Stimulated activated CD8-positive, alpha-beta memory T cell treated with anti-CD3 and anti-CD28 coated beads, Interleukin-7, amount 100 ng/mL, for 24 hours (primary cell): ENCODE measurements at regions not wholly inside any gene's neighbourhood (a gene's known extent, or its start where the extent isn't known, plus 50 kb on each side); places are given as distances from the start of the nearest gene placed in this dataset.
"Not testable (repeated sequence)": the region's sequence is repeated elsewhere in the genome, so short reads cannot be mapped to it uniquely, and the experiment has no call there.

Experiments
- DNase-seq: peaks from one replicate; pipeline ENCODE4 v3.0.0-alpha.2; 2020; ENCODE audit warnings: low read depth

DNA sequence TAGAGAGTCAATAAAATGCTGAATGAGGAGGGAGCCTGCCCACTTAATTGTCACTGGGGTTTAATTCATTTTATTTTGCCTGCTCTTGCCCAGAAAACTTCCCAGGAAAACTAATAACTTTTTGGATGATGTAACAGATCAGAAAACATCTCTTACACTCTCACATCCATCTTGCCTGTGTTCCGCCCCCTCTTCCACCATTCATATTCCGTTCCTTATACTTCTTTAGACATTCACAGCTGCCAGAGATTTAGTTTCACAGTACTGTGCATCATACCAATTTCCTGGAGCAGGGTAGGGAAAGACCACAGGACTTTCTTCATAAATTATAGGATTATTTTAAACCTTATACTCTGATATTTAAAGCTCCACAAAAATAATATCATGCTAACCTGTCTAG is 776.1 kb upstream of the SOX11 start:
- DNase-seq = no peak

DNA sequence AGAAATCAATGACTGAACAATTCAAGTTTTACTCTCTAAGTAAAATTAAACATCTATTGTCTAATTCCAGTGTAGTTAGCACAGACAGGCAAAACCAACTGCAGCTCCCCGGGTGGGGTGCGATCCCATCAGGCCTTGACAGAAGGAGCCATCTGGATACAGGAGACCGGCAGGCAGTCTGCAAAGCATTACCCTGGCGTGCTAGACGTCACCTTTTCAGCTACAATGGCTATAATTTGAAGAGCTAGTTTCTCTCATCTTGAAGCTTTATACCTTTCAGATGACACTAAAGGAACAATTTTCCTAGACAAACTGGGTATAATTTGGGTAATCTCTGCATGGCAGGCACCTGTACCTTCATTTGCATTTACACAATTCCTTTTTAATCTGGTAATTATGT is 761.5 kb upstream of the SOX11 start:
- DNase-seq = no peak

DNA sequence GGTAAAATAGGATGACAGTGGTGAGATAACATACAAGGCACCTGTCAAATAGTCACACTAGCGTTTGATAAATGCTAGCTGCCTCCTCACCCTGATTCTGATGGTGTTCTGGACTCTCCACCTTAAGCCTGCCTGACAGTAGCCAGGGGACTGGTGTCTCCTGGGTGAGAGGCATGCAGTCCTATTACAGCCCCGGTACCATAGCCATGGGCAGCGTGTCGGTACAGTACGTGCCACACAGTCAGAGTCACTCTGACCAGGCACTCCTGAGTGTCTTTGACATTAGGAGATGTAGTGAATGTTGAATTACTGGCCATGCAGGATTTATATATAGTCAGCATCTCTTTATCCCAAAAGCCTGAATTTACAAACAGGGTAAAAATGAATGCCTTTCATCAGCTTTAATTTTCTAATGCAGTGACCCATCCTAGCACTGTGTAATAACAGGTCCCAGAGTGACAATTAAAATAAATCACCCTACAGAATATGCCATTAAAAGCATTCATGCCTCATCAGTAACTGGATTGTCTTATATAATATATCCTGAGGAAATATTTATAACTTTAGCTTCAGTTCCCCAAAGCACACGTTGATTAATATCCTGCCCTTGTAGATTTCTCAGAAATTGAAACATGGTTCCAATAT is 760.3 kb upstream of the SOX11 start:
- no peak for DNase-seq

DNA sequence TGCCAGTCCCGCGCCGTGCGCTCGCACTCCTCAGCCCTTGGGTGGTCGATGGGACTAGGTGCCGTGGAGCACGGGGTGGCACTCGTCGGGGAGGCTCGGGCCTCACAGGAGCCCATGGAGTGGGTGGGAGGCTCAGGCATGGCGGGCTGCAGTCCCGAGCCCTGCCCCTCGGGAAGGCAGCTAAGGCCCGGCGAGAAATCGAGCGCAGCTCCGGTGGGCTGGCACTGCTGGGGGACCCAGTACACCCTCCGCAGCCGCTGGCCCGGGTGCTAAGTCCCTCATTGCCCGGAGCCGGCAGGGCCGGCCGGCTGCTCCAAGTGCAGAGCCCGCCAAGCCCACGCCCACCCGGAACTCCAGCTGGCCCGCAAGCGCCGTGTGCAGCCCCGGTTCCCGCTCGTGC is 756.9 kb upstream of the SOX11 start:
- not testable (repeated sequence) for DNase-seq

DNA sequence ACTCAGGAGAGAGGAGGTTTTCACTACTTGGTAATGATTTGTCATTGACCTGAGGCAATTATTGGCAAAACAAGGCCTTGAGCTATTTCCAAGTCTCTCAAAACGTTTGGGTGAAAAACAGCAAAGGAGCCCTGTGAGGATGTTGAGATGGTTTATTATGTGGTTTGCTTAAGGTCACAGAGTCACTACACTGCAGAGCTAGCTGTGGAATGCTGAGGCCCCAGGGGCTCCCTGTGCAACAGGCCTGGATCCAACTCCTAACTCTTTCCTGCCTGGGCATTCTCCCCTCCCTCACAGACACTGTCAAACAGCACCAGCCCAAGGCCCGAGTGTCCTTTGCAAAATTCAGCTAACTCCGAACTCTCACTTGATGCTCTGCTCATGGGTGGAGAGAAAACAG is 754.6 kb upstream of the SOX11 start:
- no peak for DNase-seq

DNA sequence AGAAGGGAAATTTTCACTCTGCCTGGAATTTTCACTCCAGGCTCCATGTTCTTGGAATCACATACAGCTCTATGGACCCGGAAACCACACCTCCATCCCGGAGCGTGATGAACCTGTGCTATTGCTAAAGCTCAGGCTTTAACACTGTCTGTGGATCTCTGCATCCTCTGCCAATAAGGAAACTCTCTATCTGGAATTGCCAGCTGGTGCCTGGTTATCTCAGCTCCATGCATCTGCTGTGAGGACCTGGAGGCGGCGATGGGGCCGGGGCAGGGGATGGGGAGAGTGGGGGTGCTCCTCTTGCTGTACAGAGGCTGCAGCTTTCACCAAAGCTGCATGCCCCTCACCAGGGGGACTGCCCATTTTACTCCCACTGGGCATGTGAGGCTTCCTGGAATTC is 754.0 kb upstream of the SOX11 start:
- no peak for DNase-seq

DNA sequence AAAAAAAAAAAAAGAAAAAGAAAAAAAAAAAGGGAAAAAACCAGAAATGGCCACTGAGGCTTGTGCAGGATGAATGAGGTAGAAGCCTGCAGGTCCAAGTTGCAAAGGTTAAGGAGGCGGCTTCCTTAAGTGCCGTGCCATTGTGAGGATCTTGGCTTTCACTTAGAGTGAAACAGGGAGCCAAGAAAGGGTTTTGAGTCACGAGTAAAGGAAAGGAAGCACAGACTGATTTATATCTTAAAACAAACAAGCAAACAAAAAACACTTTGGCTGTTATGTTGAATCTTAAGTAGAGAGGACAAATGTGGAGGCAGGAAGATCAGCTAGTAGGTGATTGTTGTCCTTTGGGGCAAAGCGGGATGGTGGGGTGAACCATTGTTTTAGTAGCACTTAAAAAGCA is 749.7 kb upstream of the SOX11 start:
- DNase-seq = no peak

DNA sequence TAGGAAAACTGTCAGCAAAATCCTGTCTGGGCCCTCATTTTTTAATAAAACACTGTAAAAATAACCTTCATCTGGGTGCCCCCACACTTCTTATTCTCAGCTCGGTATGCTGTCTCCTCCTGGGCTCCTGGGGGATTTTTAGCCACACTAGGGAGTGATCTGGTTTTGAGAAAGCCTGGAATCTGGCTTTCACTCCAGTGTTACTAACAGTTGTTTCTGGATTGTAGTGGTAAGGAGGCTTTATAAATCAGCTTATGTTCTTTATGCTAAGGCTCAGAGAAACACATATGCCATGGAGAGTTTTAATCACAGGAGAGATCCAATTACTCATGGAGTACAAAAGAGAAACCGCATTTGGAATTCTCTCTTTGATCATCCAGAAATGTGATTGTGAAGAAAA is 744.3 kb upstream of the SOX11 start:
- DNase-seq = no peak

DNA sequence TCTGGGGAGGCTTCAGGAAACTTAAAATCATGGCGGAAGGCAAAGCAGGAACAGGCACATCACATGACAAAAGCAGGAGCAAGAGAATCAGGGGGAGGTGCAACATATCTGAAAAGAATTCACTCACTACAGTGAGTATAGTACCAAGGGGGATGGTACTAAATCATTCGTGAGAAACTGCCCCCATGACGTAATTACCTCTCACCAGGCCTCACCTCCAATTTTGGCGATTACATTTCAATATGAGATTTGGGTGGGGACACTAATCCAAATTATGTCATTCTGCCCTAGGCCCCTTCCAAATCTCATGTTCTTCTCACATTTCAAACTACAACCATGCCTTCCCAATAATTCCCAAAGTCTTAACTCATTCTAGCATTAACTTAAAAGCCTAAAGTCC is 740.8 kb upstream of the SOX11 start:
- no peak for DNase-seq

DNA sequence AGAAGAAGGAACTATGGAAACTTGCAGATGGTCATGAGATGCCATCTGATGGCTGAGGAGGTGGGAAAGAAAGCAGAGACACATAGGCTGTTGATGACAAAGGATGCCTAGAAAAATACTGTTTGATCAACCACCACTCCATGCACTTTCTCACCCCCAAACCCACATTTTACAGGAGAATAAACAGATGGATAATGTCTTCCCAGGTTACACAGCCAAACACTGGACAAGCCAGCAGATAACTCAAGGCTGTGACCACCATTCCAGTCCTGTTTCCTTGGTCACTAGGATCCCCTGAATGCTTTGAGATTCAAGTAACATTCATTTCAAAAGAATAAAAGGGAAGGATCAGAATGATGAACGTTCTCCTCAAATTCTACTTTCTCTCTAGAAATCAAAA is 733.0 kb upstream of the SOX11 start:
- no peak for DNase-seq

DNA sequence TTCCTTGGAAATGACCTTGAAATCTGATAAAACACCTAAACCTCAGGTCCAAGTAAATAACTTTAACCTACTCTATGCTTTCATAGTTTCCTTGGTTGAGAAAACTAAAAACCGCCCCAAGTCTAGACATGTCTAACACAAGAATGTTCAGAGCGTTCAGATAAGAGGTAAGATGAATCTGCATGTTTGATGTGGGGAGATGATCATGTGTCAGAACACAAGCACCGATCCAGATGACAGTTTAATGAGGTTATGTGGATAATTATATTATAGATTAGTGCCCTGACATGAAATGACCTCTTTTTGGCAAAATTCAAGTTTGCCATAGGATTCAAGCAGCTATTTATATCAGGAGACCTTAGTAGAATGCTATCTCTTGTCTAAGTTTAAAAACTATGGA is 729.8 kb upstream of the SOX11 start:
- DNase-seq = no peak

DNA sequence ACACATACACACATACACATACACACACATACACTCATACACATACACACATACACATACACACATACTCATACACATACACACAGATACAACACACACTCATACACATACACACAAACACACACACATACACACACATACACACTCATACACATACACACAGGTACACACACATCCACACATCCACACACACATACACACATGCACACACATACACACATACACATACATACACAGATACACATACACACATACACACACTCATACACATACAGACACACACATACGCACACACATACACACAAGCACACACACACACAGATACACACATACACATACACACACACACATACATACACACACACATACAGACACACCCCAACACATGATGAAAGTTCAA is 729.1 kb upstream of the SOX11 start:
- no peak for DNase-seq

DNA sequence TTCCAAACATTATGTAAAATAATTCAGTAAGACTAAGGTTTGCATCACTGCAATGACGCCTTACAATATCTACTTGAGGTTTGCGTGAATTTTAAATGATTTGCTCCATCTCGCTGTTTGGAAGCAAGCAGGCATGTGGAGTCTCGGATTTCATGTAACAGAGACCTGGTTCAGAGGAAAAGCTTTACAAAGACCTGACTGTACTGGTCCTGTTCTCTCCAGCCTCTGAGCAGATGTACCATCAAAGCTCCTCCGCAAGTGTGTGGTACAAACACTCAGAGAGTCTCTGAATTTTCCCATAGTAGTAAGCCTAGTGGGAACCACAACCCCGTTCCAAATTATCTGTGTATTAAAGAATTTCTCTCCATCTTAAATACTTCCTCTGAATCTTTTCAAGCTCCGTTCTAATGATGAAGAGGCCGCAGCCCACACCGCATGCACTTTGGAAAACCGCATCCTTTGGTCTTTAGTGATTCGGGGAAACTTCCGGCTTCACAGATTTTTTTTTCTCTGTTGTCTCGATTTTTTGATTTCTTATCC is 728.1 kb upstream of the SOX11 start:
- DNase-seq = no peak

DNA sequence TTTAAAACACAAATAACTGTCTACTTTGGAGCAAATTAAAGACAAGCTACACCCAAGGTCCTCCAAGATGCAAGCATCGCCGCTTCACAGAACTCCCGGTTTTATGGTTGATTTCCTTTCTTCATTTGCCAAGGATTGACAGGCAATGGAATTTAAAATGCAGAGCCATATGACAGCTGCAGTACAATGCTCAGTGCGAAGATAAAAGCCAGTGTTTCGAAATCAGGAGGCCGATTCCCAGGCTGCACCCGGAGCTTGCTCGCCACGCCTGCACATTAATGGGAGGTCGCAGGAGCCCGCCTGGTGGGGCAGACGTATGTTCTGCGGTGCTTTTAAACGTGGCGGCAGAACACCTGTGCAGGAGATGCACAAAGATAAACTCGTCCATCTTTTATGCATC is 727.6 kb upstream of the SOX11 start:
- no peak for DNase-seq

DNA sequence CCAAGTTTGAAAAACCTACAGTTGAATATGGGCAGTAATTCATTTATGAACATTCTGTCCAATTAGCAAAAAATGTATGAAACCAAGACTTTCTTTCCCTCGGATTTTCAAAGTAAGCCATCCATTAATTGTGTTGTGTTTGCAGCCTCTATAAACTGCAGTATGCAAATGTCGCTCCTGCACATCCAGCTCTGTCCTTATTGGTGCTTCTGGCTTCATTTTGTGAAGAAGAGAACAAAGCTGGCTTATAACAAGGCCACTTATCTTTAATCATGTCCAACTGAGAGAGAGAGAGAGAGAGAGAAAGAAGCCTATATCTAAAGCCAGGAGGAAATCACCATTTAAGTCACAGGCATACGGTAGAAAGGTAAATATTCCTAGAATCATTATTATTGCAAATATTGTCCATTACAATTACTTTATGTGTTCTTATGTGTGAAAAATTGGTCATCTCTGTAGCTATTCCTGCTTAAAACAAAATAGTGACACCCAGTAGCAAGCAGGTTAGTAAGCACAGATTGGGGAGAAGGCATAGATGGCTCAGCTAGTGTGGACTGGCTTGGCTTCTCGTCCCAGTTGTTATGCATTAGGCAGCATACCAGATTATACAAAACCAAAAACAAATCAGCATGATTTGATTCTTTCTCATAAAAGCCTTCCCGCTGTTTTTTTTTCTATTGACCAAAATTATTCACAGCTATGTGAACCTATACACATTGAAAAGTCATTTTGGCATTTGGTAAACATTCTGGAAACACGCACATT is 726.4 kb upstream of the SOX11 start:
- DNase-seq = no peak

DNA sequence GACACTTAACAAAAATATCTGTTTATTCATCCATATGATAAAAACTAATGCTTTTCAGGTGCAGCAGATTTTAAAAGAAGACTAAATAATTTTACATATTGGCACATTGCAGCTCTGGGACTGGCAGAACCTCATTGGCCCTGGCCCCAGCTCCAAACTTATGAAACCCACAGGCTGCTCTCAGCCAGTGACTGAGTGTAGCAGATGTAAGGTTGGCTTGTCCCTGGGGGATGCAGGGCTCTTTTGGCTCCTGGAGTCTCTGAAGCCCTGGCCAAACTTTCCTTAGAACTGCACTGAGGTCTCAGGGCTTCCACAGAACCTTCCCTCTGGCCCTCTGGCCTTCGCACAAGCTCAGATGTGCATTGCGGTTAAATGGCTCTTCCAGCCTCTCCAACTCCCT is 725.0 kb upstream of the SOX11 start:
- no peak for DNase-seq

DNA sequence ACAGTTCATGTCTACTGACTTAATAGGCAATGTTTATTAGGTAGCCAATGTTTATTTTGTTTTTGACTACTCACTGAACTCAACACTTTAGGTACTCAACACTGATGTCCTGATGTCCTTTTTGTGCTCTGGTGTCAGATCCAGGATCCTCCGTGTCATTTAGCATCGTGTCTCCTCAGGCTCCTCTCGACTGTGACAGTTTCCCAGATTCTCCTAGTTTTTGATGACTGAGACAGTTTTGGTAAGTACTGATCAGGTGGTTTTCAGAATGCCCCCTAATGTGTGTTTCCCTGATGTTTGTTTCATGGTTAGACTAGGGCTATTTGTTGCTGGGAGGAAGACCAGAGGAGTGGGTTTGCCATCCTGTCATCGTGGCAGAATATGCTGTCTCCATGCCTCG is 719.7 kb upstream of the SOX11 start:
- DNase-seq = no peak

DNA sequence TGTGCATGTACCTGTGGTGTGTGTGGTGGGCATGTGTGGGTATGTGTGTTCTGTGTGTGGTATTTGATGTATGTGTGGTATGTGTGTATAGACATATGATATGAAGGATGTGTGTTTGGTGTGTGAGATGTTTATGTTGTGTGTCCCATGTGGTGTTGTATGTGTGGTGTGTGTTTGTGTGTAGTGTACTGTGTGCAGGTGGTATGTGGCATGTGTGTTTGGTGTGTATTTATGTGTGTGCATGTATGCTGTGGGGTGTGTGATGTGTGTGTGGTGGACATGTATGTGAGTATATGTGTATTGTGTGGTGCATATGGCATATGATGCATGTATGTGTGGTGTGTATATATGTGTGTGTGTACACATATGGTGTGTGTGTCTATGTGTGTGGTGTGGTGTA is 718.8 kb upstream of the SOX11 start:
- no peak for DNase-seq

DNA sequence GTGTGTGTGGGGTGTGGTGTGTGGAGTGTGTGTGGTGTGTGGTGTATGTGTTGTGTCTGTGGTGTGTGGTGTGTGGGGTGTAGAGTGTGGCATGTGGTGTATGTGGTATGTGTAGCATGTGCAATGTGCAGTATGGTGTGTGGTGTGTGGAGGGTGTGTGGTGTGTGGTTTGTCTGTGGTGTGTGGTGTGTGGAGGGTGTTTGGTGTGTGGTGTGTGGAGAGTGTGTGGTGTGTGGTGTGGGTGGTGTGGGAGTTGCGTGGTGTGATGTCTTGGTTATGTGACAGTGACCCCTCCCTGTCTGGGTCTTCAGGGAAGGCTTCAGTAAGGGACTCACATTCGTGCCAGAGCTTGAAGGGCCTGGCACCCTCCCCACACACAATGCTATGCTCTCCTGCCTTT is 718.2 kb upstream of the SOX11 start:
- DNase-seq = no peak

DNA sequence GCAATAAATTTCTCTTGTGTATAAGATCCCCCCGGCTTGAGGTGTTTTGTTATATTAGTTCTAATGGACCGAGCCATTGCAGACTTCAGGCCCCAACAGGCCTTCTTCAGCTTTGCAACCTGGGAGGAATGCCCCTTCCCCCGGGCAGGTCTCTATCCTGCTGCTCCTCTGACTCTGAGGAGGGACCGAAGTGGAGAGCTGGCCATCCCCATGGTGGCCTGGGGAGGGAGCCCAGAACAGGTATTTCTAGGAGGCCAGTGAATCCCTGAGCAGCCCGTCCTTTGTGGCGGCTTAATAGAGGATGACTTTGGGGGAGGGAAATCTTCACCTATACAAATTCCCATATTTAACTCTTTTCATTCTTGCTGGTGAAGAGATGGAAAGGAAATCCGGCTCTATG is 715.8 kb upstream of the SOX11 start:
- no peak for DNase-seq

DNA sequence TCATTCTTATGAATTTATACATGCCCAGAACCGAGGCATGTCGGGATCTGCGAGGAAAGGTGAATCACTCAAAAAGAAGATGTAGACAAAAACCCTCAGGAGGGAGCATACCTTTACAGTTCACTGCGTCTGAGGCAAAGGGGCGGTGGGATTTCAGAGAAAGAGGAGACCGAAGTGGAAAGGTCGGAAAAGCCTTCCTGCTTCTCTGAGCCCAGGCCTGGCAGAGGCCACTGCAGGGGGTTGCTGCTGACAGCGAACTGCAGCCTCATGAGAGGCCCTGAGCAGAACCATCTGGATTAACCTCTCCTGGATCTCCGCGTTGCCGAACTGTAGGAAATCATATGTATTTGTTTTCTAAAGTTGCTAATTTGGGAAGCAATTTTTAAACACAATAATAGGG is 713.1 kb upstream of the SOX11 start:
- no peak for DNase-seq

DNA sequence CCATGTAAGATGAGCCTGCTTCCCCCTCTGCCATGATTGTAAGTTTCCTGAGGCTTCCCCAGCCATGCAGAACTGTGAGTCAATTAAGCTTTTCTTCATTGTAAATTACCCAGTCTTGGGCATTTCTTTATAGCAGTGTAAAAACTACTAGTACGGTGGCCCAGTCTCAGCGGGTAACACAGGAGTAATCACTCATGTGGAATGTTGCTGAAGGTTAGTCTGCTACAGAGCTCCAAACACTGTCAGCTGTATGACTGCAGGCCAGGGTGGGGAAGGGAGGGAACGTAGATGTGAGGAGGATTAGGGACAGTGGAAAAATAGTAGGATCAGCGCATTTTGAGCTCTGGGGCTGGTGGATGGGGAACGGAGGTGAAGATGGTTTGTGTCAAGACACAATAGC is 711.2 kb upstream of the SOX11 start:
- no peak for DNase-seq

DNA sequence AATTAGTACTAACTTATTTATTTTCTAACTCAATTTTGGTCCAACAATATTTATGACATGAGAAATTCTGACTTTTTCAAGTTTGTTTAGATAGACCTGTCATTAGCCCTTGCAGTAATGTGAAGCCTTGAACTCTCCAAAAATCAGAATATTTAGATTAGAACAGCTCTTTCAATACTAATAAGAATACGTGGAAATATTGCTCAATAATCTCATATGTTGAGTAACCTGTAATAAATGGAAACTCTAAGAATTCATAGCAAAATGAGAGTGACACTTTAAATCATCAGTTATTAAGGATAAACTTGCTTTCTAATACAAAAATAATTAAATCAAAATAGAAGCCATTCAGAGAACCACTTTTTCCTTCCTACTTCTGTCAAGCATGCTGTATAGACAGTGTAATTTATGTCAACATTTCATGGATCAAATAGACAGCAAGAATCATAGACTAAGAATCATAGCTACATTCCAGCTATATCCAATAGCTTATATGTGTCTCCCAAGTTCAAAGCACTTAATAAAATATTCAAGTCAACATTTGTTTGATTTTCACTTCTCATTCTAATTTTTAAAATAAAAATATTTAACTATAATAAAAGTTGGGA is 710.3 kb upstream of the SOX11 start:
- DNase-seq = no peak
